Endothelial cell of umbilical vein (primary cell): ENCODE measurements at regions not wholly inside any gene's neighbourhood (a gene's known extent, or its start where the extent isn't known, plus 50 kb on each side); places are given as distances from the start of the nearest gene placed in this dataset.
"Not testable (repeated sequence)": the region's sequence is repeated elsewhere in the genome, so short reads cannot be mapped to it uniquely, and the experiment has no call there.

Experiments used
- JUN ChIP-seq: IDR thresholded peaks from 2 replicates; pipeline ENCODE4 v1.6.1; 2011; ENCODE audit warnings: borderline replicate concordance, low read depth; ENCODE audit not compliant: insufficient read length, insufficient read depth
- POLR2A ChIP-seq: IDR thresholded peaks from 2 replicates; pipeline ENCODE4 v1.6.1; 2012; ENCODE audit warnings: low read depth, mild to moderate bottlenecking, control low read depth, low read length
- POLR2AphosphoS5 ChIP-seq: IDR thresholded peaks from 2 replicates; pipeline ENCODE4 v1.6.1; 2012; ENCODE audit warnings: low read depth, mild to moderate bottlenecking, control low read depth, low read length, moderate library complexity; ENCODE audit not compliant: insufficient read depth
- TF ChIP-seq, protein P1 (sequence below), 2 donors: IDR thresholded peaks; 1 replicate in 1 of 2; 2 replicates in 1 of 2; pipeline ENCODE4 v1.5.1; 2011; ENCODE audit warnings: low read length in 2 of 2, mild to moderate bottlenecking in 2 of 2, moderate library complexity in 2 of 2, control low read depth in 1 of 2, inconsistent platforms in 1 of 2, low read depth in 1 of 2; ENCODE audit not compliant: insufficient read depth in 1 of 2; ENCODE audit errors: extremely low read depth in 1 of 2

DNA sequence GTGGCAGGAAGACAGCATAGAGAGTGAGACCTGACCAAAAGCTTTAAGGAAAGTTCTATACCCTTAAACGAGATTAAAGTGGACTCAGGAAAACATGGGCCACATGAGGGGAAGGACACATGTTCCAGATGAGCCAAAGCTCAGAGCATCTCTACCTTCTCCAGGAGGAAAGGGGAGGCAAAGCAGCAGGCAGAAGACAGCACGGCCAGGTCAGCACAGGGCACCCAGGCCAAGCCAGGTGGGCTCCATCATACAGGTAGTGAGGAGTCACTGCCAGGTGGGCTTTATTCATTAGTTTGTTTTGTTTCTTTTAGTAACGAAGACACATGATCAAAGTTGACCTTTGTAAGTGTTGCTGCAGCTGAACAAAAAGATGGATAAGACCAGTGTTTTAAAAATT, 1617.6 kb downstream of the SPATA31A7 start:
- not testable (repeated sequence) for TF ChIP-seq POLR2A, POLR2AphosphoS5, JUN
- TF ChIP-seq, protein P1, sequence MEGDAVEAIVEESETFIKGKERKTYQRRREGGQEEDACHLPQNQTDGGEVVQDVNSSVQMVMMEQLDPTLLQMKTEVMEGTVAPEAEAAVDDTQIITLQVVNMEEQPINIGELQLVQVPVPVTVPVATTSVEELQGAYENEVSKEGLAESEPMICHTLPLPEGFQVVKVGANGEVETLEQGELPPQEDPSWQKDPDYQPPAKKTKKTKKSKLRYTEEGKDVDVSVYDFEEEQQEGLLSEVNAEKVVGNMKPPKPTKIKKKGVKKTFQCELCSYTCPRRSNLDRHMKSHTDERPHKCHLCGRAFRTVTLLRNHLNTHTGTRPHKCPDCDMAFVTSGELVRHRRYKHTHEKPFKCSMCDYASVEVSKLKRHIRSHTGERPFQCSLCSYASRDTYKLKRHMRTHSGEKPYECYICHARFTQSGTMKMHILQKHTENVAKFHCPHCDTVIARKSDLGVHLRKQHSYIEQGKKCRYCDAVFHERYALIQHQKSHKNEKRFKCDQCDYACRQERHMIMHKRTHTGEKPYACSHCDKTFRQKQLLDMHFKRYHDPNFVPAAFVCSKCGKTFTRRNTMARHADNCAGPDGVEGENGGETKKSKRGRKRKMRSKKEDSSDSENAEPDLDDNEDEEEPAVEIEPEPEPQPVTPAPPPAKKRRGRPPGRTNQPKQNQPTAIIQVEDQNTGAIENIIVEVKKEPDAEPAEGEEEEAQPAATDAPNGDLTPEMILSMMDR (IDR thresholded peaks at IDR 0.05; ENCODE audit: extremely low read depth in 1 of 2, insufficient read depth in 1 of 2, low read depth in 1 of 2, low read length in 2 of 2) = not testable (repeated sequence)
